ENCODE measurements at regions not wholly inside any gene's neighbourhood (a gene's known extent, or its start where the extent isn't known, plus 50 kb on each side); places are given as distances from the start of the nearest gene placed in this dataset.

- Histone ChIP-seq H3K36me3 (ENCODE audit: control insufficient read depth, insufficient read depth, low read length) (no peaks in the 10 kb centered on the region), H3K9me3 (ENCODE audit: control insufficient read depth, insufficient read depth, low read depth, low read length) (no peaks in the 10 kb centered on the region), H3K4me1 (ENCODE audit: control insufficient read depth, insufficient read depth, low read length) (no peaks in the 10 kb centered on the region), H3K4me3 (ENCODE audit: low read depth in 2 of 2, low read length in 2 of 2) (no peak overlapping the region), H3K27ac (ENCODE audit: low read length) (no peak overlapping the region), H3K27me3 (ENCODE audit: control insufficient read depth, insufficient read depth, low read length) (no peaks in the 10 kb centered on the region)
- ATAC-seq (no peak), DNase-seq (ENCODE audit: low read depth, low spot score) (no peak)
- BruUV-seq (replicated peaks): no TSS peak
- intact Hi-C loops (cut with micrococcal nuclease; ENCODE audit: unreplicated experiment): no loop called here
- CTCF ChIA-PET: no interaction called here
- in situ Hi-C loops (cut with HindIII; ENCODE audit: low pct_unique_long_range_greater_than_20kb, low sequenced_read_pairs): no loop called here
- TF ChIP-seq TCF7L2 (IDR thresholded peaks at IDR 0.05; ENCODE audit: low read depth, low read length) (no peak), CTCF (IDR thresholded peaks at IDR 0.05) (no peak), POLR2AphosphoS5 (IDR thresholded peaks at IDR 0.05; ENCODE audit: low read depth, low read length) (no peak), SIN3A (IDR thresholded peaks at IDR 0.05; ENCODE audit: borderline replicate concordance, insufficient read depth, low read depth, low read length) (no peak), REST (IDR thresholded peaks at IDR 0.05; ENCODE audit: insufficient read depth in 1 of 2, low read depth in 2 of 2, low read length in 1 of 2) (no peak)
- POLR2A ChIA-PET: no interaction called here
Measured at GRCh38 chr1:208835097-208835463, 590.9 kb upstream of the PLXNA2 start.

GRCh38 chr1:208835781-208836180 is 591.6 kb upstream of the PLXNA2 start:
- no TSS peak for BruUV-seq (replicated peaks)
- Histone ChIP-seq H3K4me3 (ENCODE audit: low read depth in 2 of 2, low read length in 2 of 2) (no peak overlapping the region), H3K4me1 (ENCODE audit: control insufficient read depth, insufficient read depth, low read length) (no peaks in the 10 kb centered on the region), H3K27ac (ENCODE audit: low read length) (no peak overlapping the region), H3K27me3 (ENCODE audit: control insufficient read depth, insufficient read depth, low read length) (no peaks in the 10 kb centered on the region), H3K9me3 (ENCODE audit: control insufficient read depth, insufficient read depth, low read depth, low read length) (no peaks in the 10 kb centered on the region), H3K36me3 (ENCODE audit: control insufficient read depth, insufficient read depth, low read length) (no peaks in the 10 kb centered on the region)
- DNase-seq (ENCODE audit: low read depth, low spot score) (no peak), ATAC-seq (no peak)
- intact Hi-C loops (cut with micrococcal nuclease; ENCODE audit: unreplicated experiment): no loop called here
- TF ChIP-seq CTCF (IDR thresholded peaks at IDR 0.05) (no peak), POLR2AphosphoS5 (IDR thresholded peaks at IDR 0.05; ENCODE audit: low read depth, low read length) (no peak), SIN3A (IDR thresholded peaks at IDR 0.05; ENCODE audit: borderline replicate concordance, insufficient read depth, low read depth, low read length) (no peak)
- ChIA-PET POLR2A (no interaction called here), CTCF (no interaction called here)
- in situ Hi-C loops (cut with HindIII; ENCODE audit: low pct_unique_long_range_greater_than_20kb, low sequenced_read_pairs): no loop called here

- BruUV-seq (replicated peaks): no TSS peak
- H3K27ac ChIP-seq (ENCODE audit: low read length): no peak overlapping the region
Measured at GRCh38 chr1:208837242-208837641, 593.1 kb upstream of the PLXNA2 start.

More at GRCh38 chr1:208837242-208837641, 593.1 kb upstream of the PLXNA2 start:
- no peak for TF ChIP-seq POLR2AphosphoS5 (IDR thresholded peaks at IDR 0.05; ENCODE audit: low read depth, low read length)
- no peak for TF ChIP-seq TCF7L2 (IDR thresholded peaks at IDR 0.05; ENCODE audit: low read depth, low read length)
- no peak for TF ChIP-seq CTCF (IDR thresholded peaks at IDR 0.05)
- TF ChIP-seq REST (IDR thresholded peaks at IDR 0.05; ENCODE audit: insufficient read depth in 1 of 2, low read depth in 2 of 2, low read length in 1 of 2): no peak
- TF ChIP-seq SIN3A (IDR thresholded peaks at IDR 0.05; ENCODE audit: borderline replicate concordance, insufficient read depth, low read depth, low read length): no peak
- CTCF ChIA-PET: no interaction called here
- DNase-seq (ENCODE audit: low read depth, low spot score) (no peak), ATAC-seq (no peak)
- Histone ChIP-seq H3K4me3 (ENCODE audit: low read depth in 2 of 2, low read length in 2 of 2) (no peak overlapping the region), H3K9me3 (ENCODE audit: control insufficient read depth, insufficient read depth, low read depth, low read length) (no peaks in the 10 kb centered on the region), H3K36me3 (ENCODE audit: control insufficient read depth, insufficient read depth, low read length) (no peaks in the 10 kb centered on the region), H3K4me1 (ENCODE audit: control insufficient read depth, insufficient read depth, low read length) (no peaks in the 10 kb centered on the region), H3K27me3 (ENCODE audit: control insufficient read depth, insufficient read depth, low read length) (no peaks in the 10 kb centered on the region)
- intact Hi-C loops (cut with micrococcal nuclease; ENCODE audit: unreplicated experiment): no loop called here
- POLR2A ChIA-PET: no interaction called here
- in situ Hi-C loops (cut with HindIII; ENCODE audit: low pct_unique_long_range_greater_than_20kb, low sequenced_read_pairs): no loop called here
